ENCODE measurements at regions not wholly inside any gene's neighbourhood (a gene's known extent, or its start where the extent isn't known, plus 50 kb on each side); places are given as distances from the start of the nearest gene placed in this dataset.

- H3K4me1 ChIP-seq (ENCODE audit: insufficient read depth, low read length, poor library complexity, severe bottlenecking) = no peaks in the 10 kb centered on the region
- no peaks in the 10 kb centered on the region for H3K79me2 ChIP-seq (ENCODE audit: insufficient read depth, low read length)
- no peaks in the 10 kb centered on the region for H3F3A ChIP-seq (ENCODE audit: low read depth)
- H3K9me3 ChIP-seq (ENCODE audit: insufficient read depth, low read depth, low read length) = peaks cover 4% of the 10 kb centered on the region; the same call in 1 of the 2 replicates
- H2AFZ ChIP-seq (ENCODE audit: low read length) = no peak overlapping the region
- no peaks in the 10 kb centered on the region for H3K9me2 ChIP-seq (replicated peaks; ENCODE audit: low read depth, low read length)
- H3K9ac ChIP-seq (ENCODE audit: low read depth, low read length, poor library complexity, severe bottlenecking) = no peak overlapping the region
- no peaks in the 10 kb centered on the region for H4K20me1 ChIP-seq (ENCODE audit: insufficient read depth, low read length, poor library complexity, severe bottlenecking)
- no peak overlapping the region for H3K4me2 ChIP-seq (ENCODE audit: low read depth, low read length, poor library complexity, severe bottlenecking)
- no peak for TF ChIP-seq CTCF (conservative IDR thresholded peaks at IDR 0.05; ENCODE audit: low read length)
- no peak for TF ChIP-seq EZH2phosphoT487 (IDR thresholded peaks at IDR 0.05; ENCODE audit: borderline replicate concordance)
- H3K4me3 ChIP-seq (ENCODE audit: low read length, poor library complexity, severe bottlenecking) = no peak overlapping the region
- no peaks in the 10 kb centered on the region for H3K27me3 ChIP-seq (ENCODE audit: insufficient read depth, low read length, poor library complexity, severe bottlenecking)
- H3K36me3 ChIP-seq (ENCODE audit: insufficient read depth, low read length) = no peaks in the 10 kb centered on the region
Observed at GRCh38 chr5:3161672-3162071, 410.2 kb upstream of the IRX2 start.

GRCh38 chr5:3157214-3157613 is 405.7 kb upstream of the IRX2 start:
- Histone ChIP-seq H2AFZ (ENCODE audit: low read length) (no peak overlapping the region), H3K4me3 (ENCODE audit: low read length, poor library complexity, severe bottlenecking) (no peak overlapping the region), H3K9ac (ENCODE audit: low read depth, low read length, poor library complexity, severe bottlenecking) (no peak overlapping the region), H3K9me3 (ENCODE audit: insufficient read depth, low read depth, low read length) (no peaks in the 10 kb centered on the region; the same call in 1 of the 2 replicates), H4K20me1 (ENCODE audit: insufficient read depth, low read length, poor library complexity, severe bottlenecking) (no peaks in the 10 kb centered on the region), H3K9me2 (replicated peaks; ENCODE audit: low read depth, low read length) (no peaks in the 10 kb centered on the region), H3K27me3 (ENCODE audit: insufficient read depth, low read length, poor library complexity, severe bottlenecking) (no peaks in the 10 kb centered on the region), H3F3A (ENCODE audit: low read depth) (no peaks in the 10 kb centered on the region), H3K36me3 (ENCODE audit: insufficient read depth, low read length) (no peaks in the 10 kb centered on the region), H3K4me1 (ENCODE audit: insufficient read depth, low read length, poor library complexity, severe bottlenecking) (no peaks in the 10 kb centered on the region), H3K79me2 (ENCODE audit: insufficient read depth, low read length) (no peaks in the 10 kb centered on the region), H3K4me2 (ENCODE audit: low read depth, low read length, poor library complexity, severe bottlenecking) (no peak overlapping the region)
- no peak for TF ChIP-seq EZH2phosphoT487 (IDR thresholded peaks at IDR 0.05; ENCODE audit: borderline replicate concordance)
- no peak for TF ChIP-seq CTCF (conservative IDR thresholded peaks at IDR 0.05; ENCODE audit: low read length)

GRCh38 chr5:3155717-3156116 is 404.2 kb upstream of the IRX2 start:
- Histone ChIP-seq H3K27me3 (ENCODE audit: insufficient read depth, low read length, poor library complexity, severe bottlenecking) (no peaks in the 10 kb centered on the region), H3K79me2 (ENCODE audit: insufficient read depth, low read length) (no peaks in the 10 kb centered on the region), H3K4me2 (ENCODE audit: low read depth, low read length, poor library complexity, severe bottlenecking) (no peak overlapping the region), H3K9ac (ENCODE audit: low read depth, low read length, poor library complexity, severe bottlenecking) (no peak overlapping the region), H3K4me3 (ENCODE audit: low read length, poor library complexity, severe bottlenecking) (no peak overlapping the region), H3K9me2 (replicated peaks; ENCODE audit: low read depth, low read length) (no peaks in the 10 kb centered on the region), H3K36me3 (ENCODE audit: insufficient read depth, low read length) (no peaks in the 10 kb centered on the region), H3K4me1 (ENCODE audit: insufficient read depth, low read length, poor library complexity, severe bottlenecking) (no peaks in the 10 kb centered on the region), H2AFZ (ENCODE audit: low read length) (no peak overlapping the region), H3K9me3 (ENCODE audit: insufficient read depth, low read depth, low read length) (peaks cover under 1% of the 10 kb centered on the region; the same call in 1 of the 2 replicates), H4K20me1 (ENCODE audit: insufficient read depth, low read length, poor library complexity, severe bottlenecking) (no peaks in the 10 kb centered on the region), H3F3A (ENCODE audit: low read depth) (no peaks in the 10 kb centered on the region)
- TF ChIP-seq CTCF (conservative IDR thresholded peaks at IDR 0.05; ENCODE audit: low read length) (no peak), EZH2phosphoT487 (IDR thresholded peaks at IDR 0.05; ENCODE audit: borderline replicate concordance) (no peak)

Measured in Loucy (cell line).